ENCODE measurements at regions not wholly inside any gene's neighbourhood (a gene's known extent, or its start where the extent isn't known, plus 50 kb on each side); places are given as distances from the start of the nearest gene placed in this dataset.
"Not testable (repeated sequence)": the region's sequence is repeated elsewhere in the genome, so short reads cannot be mapped to it uniquely, and the experiment has no call there.

- DNase-seq (ENCODE audit: low read depth in 3 of 3, low spot score in 1 of 3): no peak
These were observed 2036.5 kb upstream of the CELF4 start for GRCh38 chr18:39602131-39602530.

GRCh38 chr18:39600894-39601293 is 2035.3 kb upstream of the CELF4 start:
- no peak for DNase-seq (ENCODE audit: low read depth in 3 of 3, low spot score in 1 of 3)

GRCh38 chr18:39599251-39599650 is 2033.7 kb upstream of the CELF4 start:
- DNase-seq (ENCODE audit: low read depth in 3 of 3, low spot score in 1 of 3): no peak

- DNase-seq (ENCODE audit: low read depth in 3 of 3, low spot score in 1 of 3): no peak
These were observed 2031.3 kb upstream of the CELF4 start for GRCh38 chr18:39596891-39597290.

- no peak for DNase-seq (ENCODE audit: low read depth in 3 of 3, low spot score in 1 of 3)
These were observed 2030.6 kb upstream of the CELF4 start for GRCh38 chr18:39596221-39596620.

GRCh38 chr18:39594206-39594605 is 2028.6 kb upstream of the CELF4 start:
- no peak for DNase-seq (ENCODE audit: low read depth in 3 of 3, low spot score in 1 of 3)

GRCh38 chr18:39591649-39592048 is 2026.1 kb upstream of the CELF4 start:
- no peak for DNase-seq (ENCODE audit: low read depth in 3 of 3, low spot score in 1 of 3)

GRCh38 chr18:39589496-39589895 is 2023.9 kb upstream of the CELF4 start:
- DNase-seq (ENCODE audit: low read depth in 3 of 3, low spot score in 1 of 3): no peak

- DNase-seq (ENCODE audit: low read depth in 3 of 3, low spot score in 1 of 3): no peak
These were observed 2022.0 kb upstream of the CELF4 start for GRCh38 chr18:39587586-39587985.

- DNase-seq (ENCODE audit: low read depth in 3 of 3, low spot score in 1 of 3): no peak
These were observed 2021.1 kb upstream of the CELF4 start for GRCh38 chr18:39586741-39587140.

- DNase-seq (ENCODE audit: low read depth in 3 of 3, low spot score in 1 of 3): no peak
These were observed 2009.3 kb upstream of the CELF4 start for GRCh38 chr18:39574897-39575296.

- no peak for DNase-seq (ENCODE audit: low read depth in 3 of 3, low spot score in 1 of 3)
These were observed 2005.9 kb upstream of the CELF4 start for GRCh38 chr18:39571511-39571910.

- DNase-seq (ENCODE audit: low read depth in 3 of 3, low spot score in 1 of 3): not testable (repeated sequence)
These were observed 2000.1 kb upstream of the CELF4 start for GRCh38 chr18:39565551-39566230.

- no peak for DNase-seq (ENCODE audit: low read depth in 3 of 3, low spot score in 1 of 3)
These were observed 1999.1 kb upstream of the CELF4 start for GRCh38 chr18:39564716-39565115.

- DNase-seq (ENCODE audit: low read depth in 3 of 3, low spot score in 1 of 3): no peak
These were observed 1995.5 kb upstream of the CELF4 start for GRCh38 chr18:39561126-39561525.

- no peak for DNase-seq (ENCODE audit: low read depth in 3 of 3, low spot score in 1 of 3)
These were observed 1993.1 kb upstream of the CELF4 start for GRCh38 chr18:39558658-39559057.

GRCh38 chr18:39555496-39555895 is 1989.9 kb upstream of the CELF4 start:
- no peak for DNase-seq (ENCODE audit: low read depth in 3 of 3, low spot score in 1 of 3)

- DNase-seq (ENCODE audit: low read depth in 3 of 3, low spot score in 1 of 3): no peak
These were observed 1985.1 kb upstream of the CELF4 start for GRCh38 chr18:39550701-39551100.

- DNase-seq (ENCODE audit: low read depth in 3 of 3, low spot score in 1 of 3): no peak
These were observed 1983.5 kb upstream of the CELF4 start for GRCh38 chr18:39549144-39549543.

- DNase-seq (ENCODE audit: low read depth in 3 of 3, low spot score in 1 of 3): no peak
These were observed 1966.1 kb upstream of the CELF4 start for GRCh38 chr18:39531659-39532058.

GRCh38 chr18:39529358-39529757 is 1963.8 kb upstream of the CELF4 start:
- no peak for DNase-seq (ENCODE audit: low read depth in 3 of 3, low spot score in 1 of 3)

GRCh38 chr18:39527465-39527864 is 1961.9 kb upstream of the CELF4 start:
- DNase-seq (ENCODE audit: low read depth in 3 of 3, low spot score in 1 of 3): no peak

- DNase-seq (ENCODE audit: low read depth in 3 of 3, low spot score in 1 of 3): no peak
These were observed 1958.8 kb upstream of the CELF4 start for GRCh38 chr18:39524370-39524769.
